ENCODE measurements at regions not wholly inside any gene's neighbourhood (a gene's known extent, or its start where the extent isn't known, plus 50 kb on each side); places are given as distances from the start of the nearest gene placed in this dataset.

GRCh38 chrX:9146657-9147056 lies 112.7 kb upstream of the FAM9B start:
- WGBS = 93% methylated on average over 9 of the region's 9 CpGs
- Histone ChIP-seq H3K36me3 (no peaks in the 10 kb centered on the region), H3K27ac (no peak overlapping the region), H3K9me3 (no peaks in the 10 kb centered on the region), H3K4me3 (no peak overlapping the region), H3K4me1 (replicated peaks) (no peaks in the 10 kb centered on the region), H3K27me3 (replicated peaks; ENCODE audit: insufficient read depth) (no peaks in the 10 kb centered on the region)
- TF ChIP-seq POLR2A (IDR thresholded peaks at IDR 0.05) (no peak), CTCF (IDR thresholded peaks at IDR 0.05) (no peak), POLR2AphosphoS5 (IDR thresholded peaks at IDR 0.05) (no peak)
- intact Hi-C loops (cut with DNase I) = loop anchor here (10.0 kb wide), 1 partner anchor 52 kb away; no protein-coding TSS in a partner anchor
- DNase-seq (ENCODE audit: low spot score) = no peak

DNA sequence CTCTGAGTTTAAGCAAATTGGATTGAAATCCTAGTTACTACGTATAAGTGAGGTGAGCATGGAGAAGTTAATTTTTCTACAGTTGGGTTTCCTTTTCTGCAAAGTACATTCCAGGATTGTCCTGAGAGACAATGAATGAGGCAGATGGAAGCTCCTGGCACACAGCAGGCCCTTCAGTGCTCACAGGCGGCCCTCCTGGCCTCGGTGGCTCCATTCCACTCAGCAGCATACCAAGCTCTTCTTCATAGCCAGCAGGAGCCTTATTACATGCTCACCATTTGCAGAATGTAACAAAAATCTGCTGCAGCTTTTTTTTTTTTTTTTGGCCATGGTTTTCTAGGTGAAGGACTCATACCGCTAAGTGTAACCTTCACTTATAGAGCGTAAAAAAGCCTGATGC lies 113.2 kb upstream of the FAM9B start:
- H3K27ac ChIP-seq = no peak overlapping the region
- H3K27me3 ChIP-seq (replicated peaks; ENCODE audit: insufficient read depth) = no peaks in the 10 kb centered on the region
- no peaks in the 10 kb centered on the region for H3K4me1 ChIP-seq (replicated peaks)
- WGBS = 80% methylated on average over 5 of the region's 5 CpGs
- no peaks in the 10 kb centered on the region for H3K9me3 ChIP-seq
- TF ChIP-seq CTCF (IDR thresholded peaks at IDR 0.05) (no peak), POLR2A (IDR thresholded peaks at IDR 0.05) (no peak), POLR2AphosphoS5 (IDR thresholded peaks at IDR 0.05) (no peak)
- H3K4me3 ChIP-seq = no peak overlapping the region
- no peaks in the 10 kb centered on the region for H3K36me3 ChIP-seq
- DNase-seq (ENCODE audit: low spot score) = no peak
- intact Hi-C loops (cut with DNase I) = loop anchor here (10.0 kb wide), 1 partner anchor 52 kb away; no protein-coding TSS in a partner anchor

DNA sequence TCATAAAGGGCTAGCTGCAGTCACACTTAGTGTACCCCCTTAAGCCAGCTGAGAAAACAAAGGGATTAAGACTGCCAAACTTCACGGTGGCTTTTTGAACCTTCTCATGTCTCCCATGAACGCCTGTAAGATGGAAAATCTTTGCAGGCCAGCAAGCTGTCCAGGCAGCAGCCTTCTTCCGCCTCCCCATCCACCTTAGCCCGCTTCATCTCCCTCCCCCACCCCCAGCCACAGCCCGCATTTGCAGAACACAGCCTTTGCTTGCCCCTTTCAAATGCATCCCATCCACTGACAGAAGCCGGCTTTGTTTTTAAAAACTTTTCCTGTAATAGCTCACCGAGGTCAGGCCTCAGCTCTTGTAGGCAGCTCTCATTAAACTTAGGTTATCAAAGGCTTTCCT lies 113.8 kb upstream of the FAM9B start:
- intact Hi-C loops (cut with DNase I) = loop anchor here (10.0 kb wide), 1 partner anchor 53 kb away; no protein-coding TSS in a partner anchor
- DNase-seq (ENCODE audit: low spot score) = no peak
- no peak for TF ChIP-seq POLR2AphosphoS5 (IDR thresholded peaks at IDR 0.05)
- no peak for TF ChIP-seq POLR2A (IDR thresholded peaks at IDR 0.05)
- TF ChIP-seq CTCF (IDR thresholded peaks at IDR 0.05) = no peak
- Histone ChIP-seq H3K4me1 (replicated peaks) (no peaks in the 10 kb centered on the region), H3K9me3 (no peaks in the 10 kb centered on the region), H3K4me3 (no peak overlapping the region), H3K27me3 (replicated peaks; ENCODE audit: insufficient read depth) (no peaks in the 10 kb centered on the region), H3K36me3 (no peaks in the 10 kb centered on the region), H3K27ac (no peak overlapping the region)
- 29% methylated on average over 6 of the region's 7 CpGs for WGBS

DNA sequence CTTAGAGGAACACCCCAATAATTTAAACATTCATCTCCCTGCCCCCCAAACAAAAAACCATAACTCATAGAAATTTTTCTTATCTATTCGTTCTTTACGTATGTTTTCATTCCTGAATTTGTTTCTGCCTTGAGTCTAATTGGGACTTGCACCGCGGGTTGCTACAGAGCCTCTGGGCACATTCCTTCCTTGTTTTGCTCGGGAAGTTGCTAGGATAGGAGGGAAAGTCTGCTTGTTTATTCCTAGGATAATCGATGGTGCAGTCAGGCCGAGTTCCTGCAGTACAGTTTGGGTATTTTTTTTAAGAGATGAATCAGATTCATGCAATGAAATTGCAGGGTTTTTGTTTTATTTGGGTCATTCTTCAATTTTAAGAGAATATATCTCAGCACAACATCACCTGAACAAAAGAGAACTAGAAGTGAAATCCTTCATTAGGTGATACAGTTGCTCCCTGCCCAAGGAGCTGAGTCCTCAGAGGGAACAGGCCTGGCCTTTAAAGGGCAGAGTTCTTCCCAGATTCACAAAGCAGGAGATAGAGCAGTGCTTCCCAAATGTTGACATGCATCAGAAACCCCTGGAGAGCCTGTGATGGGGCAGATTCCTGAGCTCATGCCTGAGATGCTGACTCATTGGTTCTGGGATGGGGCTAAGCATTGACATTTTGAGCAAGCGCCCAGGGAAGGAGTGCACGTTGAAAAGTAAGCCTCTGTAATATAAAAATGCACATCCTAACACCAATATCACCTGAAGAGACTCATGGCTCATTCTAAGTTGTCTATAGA lies 114.9 kb upstream of the FAM9B start:
- H3K4me1 ChIP-seq (replicated peaks) = no peaks in the 10 kb centered on the region
- no peaks in the 10 kb centered on the region for H3K36me3 ChIP-seq
- WGBS = 46% methylated on average over 9 of the region's 9 CpGs
- DNase-seq (ENCODE audit: low spot score) = no peak
- no peaks in the 10 kb centered on the region for H3K27me3 ChIP-seq (replicated peaks; ENCODE audit: insufficient read depth)
- no peak overlapping the region for H3K4me3 ChIP-seq
- no peak for TF ChIP-seq POLR2A (IDR thresholded peaks at IDR 0.05)
- no peak for TF ChIP-seq POLR2AphosphoS5 (IDR thresholded peaks at IDR 0.05)
- no peak for TF ChIP-seq CTCF (IDR thresholded peaks at IDR 0.05)
- H3K27ac ChIP-seq = no peak overlapping the region
- no peaks in the 10 kb centered on the region for H3K9me3 ChIP-seq
- intact Hi-C loops (cut with DNase I) = loop anchor here (10.0 kb wide), 1 partner anchor 54 kb away; no protein-coding TSS in a partner anchor
